Naive thymus-derived CD4-positive, alpha-beta T cell (primary cell): ENCODE measurements at regions not wholly inside any gene's neighbourhood (a gene's known extent, or its start where the extent isn't known, plus 50 kb on each side); places are given as distances from the start of the nearest gene placed in this dataset.

ENCODE experiments used
- ATAC-seq: fragments of 150-1000 bp; cut with Tn5 transposase; 2 replicates; pipeline ENCODE4 v1.10.0; 2021; ENCODE audit warnings: mild to moderate bottlenecking, moderate library complexity
- CTCF ChIA-PET: fragments of 350-600 bp; sonication (Branson Sonifier 250); formaldehyde crosslinking; loops from one replicate; lab custom pipeline; 2021; ENCODE audit warnings: antibody characterized with exemption; lab: Charles Lee
- POLR2A ChIA-PET: fragments of 350-600 bp; sonication (Branson Sonifier 250); formaldehyde crosslinking; loops from one replicate; lab custom pipeline; 2021; ENCODE audit warnings: antibody characterized with exemption, inconsistent platforms; lab: Charles Lee
- DNase-seq, 9 donors: peaks; one replicate each; pipeline versions ENCODE4 v3.0.0 to v3.0.0-alpha.2; 2020 to 2022; ENCODE audit warnings: mixed read lengths in 1 of 9
- H3K27ac ChIP-seq: one replicate; pipeline ENCODE4 v1.7.0; 2013; ENCODE audit warnings: mild to moderate bottlenecking, low read depth, low read length, moderate library complexity
- H3K27me3 ChIP-seq, 2 donors: one replicate each; pipeline ENCODE4 v1.7.0; 2013; ENCODE audit warnings: low read length in 2 of 2, mild to moderate bottlenecking in 2 of 2, moderate library complexity in 2 of 2; ENCODE audit not compliant: control insufficient read depth in 2 of 2, insufficient read depth in 2 of 2
- H3K36me3 ChIP-seq, 3 experiments: 1 replicate in 2 of 3; 2 replicates in 1 of 3; pipeline ENCODE4 v1.7.0; 2013; ENCODE audit warnings: low read length in 3 of 3, mild to moderate bottlenecking in 3 of 3, moderate library complexity in 1 of 3; ENCODE audit not compliant: insufficient read depth in 3 of 3, control insufficient read depth in 2 of 3
- H3K4me1 ChIP-seq, 2 donors: one replicate each; pipeline ENCODE4 v1.7.0; 2013; ENCODE audit warnings: low read length in 2 of 2, mild to moderate bottlenecking in 2 of 2, moderate library complexity in 1 of 2; ENCODE audit not compliant: control insufficient read depth in 2 of 2, insufficient read depth in 2 of 2
- H3K4me3 ChIP-seq: 2 replicates; pipeline ENCODE4 v1.7.0; 2013; ENCODE audit warnings: mild to moderate bottlenecking, low read length
- H3K9me3 ChIP-seq, 3 experiments: 1 replicate in 2 of 3; 2 replicates in 1 of 3; pipeline ENCODE4 v1.7.0; 2013; ENCODE audit warnings: low read length in 3 of 3; ENCODE audit not compliant: control insufficient read depth in 2 of 3
- H3K27ac Mint-ChIP-seq, 9 donors: one replicate each; pipeline ENCODE4 v1.8.0; 2020 to 2022; ENCODE audit warnings: mixed read lengths in 9 of 9, mild to moderate bottlenecking in 8 of 9, moderate library complexity in 5 of 9, inconsistent platforms in 2 of 9
- H3K27me3 Mint-ChIP-seq, 5 donors: one replicate each; pipeline ENCODE4 v1.8.0; 2021 to 2022; ENCODE audit warnings: mixed read lengths in 5 of 5, mild to moderate bottlenecking in 1 of 5
- H3K36me3 Mint-ChIP-seq, 5 donors: one replicate each; pipeline ENCODE4 v1.8.0; 2020 to 2022; ENCODE audit warnings: mixed read lengths in 5 of 5, mild to moderate bottlenecking in 3 of 5, inconsistent platforms in 1 of 5
- H3K4me1 Mint-ChIP-seq, 7 donors: one replicate each; pipeline ENCODE4 v1.8.0; 2020 to 2022; ENCODE audit warnings: mixed read lengths in 7 of 7, mild to moderate bottlenecking in 3 of 7, inconsistent platforms in 1 of 7
- H3K4me3 Mint-ChIP-seq, 10 donors: one replicate each; pipeline ENCODE4 v1.8.0; 2020 to 2022; ENCODE audit warnings: mild to moderate bottlenecking in 10 of 10, mixed read lengths in 10 of 10, moderate library complexity in 6 of 10, inconsistent platforms in 2 of 10
- H3K9me3 Mint-ChIP-seq, 11 donors: one replicate each; pipeline ENCODE4 v1.8.0; 2020 to 2022; ENCODE audit warnings: mixed read lengths in 11 of 11, mild to moderate bottlenecking in 4 of 11, inconsistent platforms in 1 of 11, moderate library complexity in 1 of 11
- intact Hi-C, 2 donors: fragments of 100-400 bp; cut with micrococcal nuclease; formaldehyde crosslinking; loops; one replicate each; pipeline ENCODE4 v1.15.1; 2023

DNA sequence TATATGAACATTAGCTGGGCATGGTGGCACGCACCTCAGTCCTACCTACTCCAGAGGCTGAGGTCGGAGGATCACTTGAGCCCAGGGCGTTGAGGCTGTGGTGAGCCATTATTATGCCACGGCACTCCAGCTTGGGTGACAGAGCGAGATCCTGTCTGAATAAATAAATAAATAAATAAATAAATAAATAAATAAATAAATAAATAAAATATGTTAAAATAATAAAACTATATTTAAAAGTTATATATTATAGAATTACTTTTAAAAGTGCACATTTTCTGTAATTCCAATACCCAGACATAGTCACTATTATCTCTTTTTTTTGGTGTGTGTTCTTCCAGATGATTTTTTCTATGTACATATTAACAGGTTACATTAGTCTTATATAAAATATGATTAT is 382.0 kb upstream of the ROBO2 start:
- H3K4me1 ChIP-seq, result no peaks in the 10 kb centered on the region
- no peak overlapping the region for H3K4me3 ChIP-seq
- H3K36me3 ChIP-seq, result no peaks in the 10 kb centered on the region
- no peaks in the 10 kb centered on the region for H3K4me1 Mint-ChIP-seq
- no peaks in the 10 kb centered on the region for H3K9me3 ChIP-seq
- intact Hi-C loops, result no loop called here
- POLR2A ChIA-PET, result no interaction called here
- ATAC-seq, result no peak
- H3K4me3 Mint-ChIP-seq, result no peak overlapping the region
- no peaks in the 10 kb centered on the region for H3K27me3 ChIP-seq
- DNase-seq, result no peak
- no peak overlapping the region for H3K27ac ChIP-seq
- H3K27ac Mint-ChIP-seq, result no peak overlapping the region
- H3K9me3 Mint-ChIP-seq, result peaks cover 0 to 17% (median 4%) of the 10 kb centered on the region in 11 donors
- CTCF ChIA-PET, result no interaction called here
- no peaks in the 10 kb centered on the region for H3K36me3 Mint-ChIP-seq
- H3K27me3 Mint-ChIP-seq, result no peaks in the 10 kb centered on the region

DNA sequence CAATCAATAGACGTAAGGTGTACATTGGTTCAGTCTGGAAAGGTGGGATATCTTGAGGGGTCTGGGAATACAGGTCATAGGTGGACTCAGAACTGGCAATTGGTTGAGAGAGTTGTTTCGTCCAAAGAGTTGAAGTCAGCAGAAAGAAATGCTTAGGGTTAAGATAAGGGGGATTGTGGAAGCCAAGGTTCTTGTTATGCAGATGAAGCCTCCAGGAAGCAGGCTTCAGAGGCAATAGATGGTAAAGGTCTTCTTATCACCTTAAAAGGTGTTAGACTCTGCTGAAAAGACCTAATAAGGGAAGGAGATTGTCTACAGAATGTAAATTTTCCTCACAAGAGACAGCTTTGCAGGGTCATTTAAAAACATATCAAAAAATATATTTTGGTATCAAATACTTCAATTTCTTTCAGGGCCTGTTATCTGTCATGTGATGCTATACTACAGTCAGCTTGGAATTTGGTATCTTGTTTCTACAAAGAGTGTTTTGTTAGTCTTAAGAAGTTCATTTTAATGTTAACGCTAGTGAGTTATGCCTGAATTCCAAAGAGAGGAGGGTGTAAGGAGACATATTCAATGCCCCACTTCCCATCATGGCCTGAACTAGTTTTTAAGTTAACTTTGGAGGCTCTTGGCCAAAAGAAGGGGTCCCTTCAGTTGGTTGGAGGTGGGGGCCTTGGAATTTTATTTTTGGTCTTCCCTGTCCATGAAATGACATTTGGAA is 378.2 kb upstream of the ROBO2 start:
- POLR2A ChIA-PET, result no interaction called here
- H3K36me3 Mint-ChIP-seq, result no peaks in the 10 kb centered on the region

DNA sequence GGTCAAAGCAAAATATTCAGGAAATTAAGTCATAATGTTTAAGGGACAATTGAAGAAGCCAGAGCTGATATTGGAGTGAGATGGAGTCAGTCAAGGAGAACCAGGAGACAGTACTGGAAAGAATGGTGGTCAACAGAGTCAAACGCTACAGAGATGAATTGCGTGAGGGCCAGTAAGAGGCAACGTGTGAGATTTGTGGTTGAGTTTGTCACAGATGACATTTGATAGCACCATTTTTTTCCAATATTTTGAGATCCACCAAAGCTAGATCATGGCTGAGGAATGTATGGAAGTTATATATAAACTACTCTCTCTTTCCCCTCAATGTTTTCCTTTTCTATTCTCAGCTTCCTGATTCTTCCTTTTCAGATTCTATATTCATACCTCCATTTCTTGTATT is 375.1 kb upstream of the ROBO2 start:
- no peak overlapping the region for H3K4me3 Mint-ChIP-seq
- H3K27me3 Mint-ChIP-seq, result no peaks in the 10 kb centered on the region
- H3K9me3 ChIP-seq, result no peaks in the 10 kb centered on the region
- H3K36me3 ChIP-seq, result no peaks in the 10 kb centered on the region
- no peak for ATAC-seq
- H3K27ac ChIP-seq, result no peak overlapping the region
- intact Hi-C loops, result no loop called here
- H3K4me3 ChIP-seq, result no peak overlapping the region
- ChIA-PET CTCF (no interaction called here), POLR2A (no interaction called here)
- peaks cover 0 to 16% (median 4%) of the 10 kb centered on the region in 11 donors for H3K9me3 Mint-ChIP-seq
- H3K4me1 ChIP-seq, result no peaks in the 10 kb centered on the region
- no peak for DNase-seq
- no peak overlapping the region for H3K27ac Mint-ChIP-seq
- no peaks in the 10 kb centered on the region for H3K27me3 ChIP-seq
- H3K4me1 Mint-ChIP-seq, result no peaks in the 10 kb centered on the region
- H3K36me3 Mint-ChIP-seq, result no peaks in the 10 kb centered on the region

More for the DNA sequence above, 378.2 kb upstream of the ROBO2 start:
- CTCF ChIA-PET, result interaction anchor here (0.5 kb wide), 1 partner anchor 94 kb away, joined by 3 read pairs; no protein-coding TSS in a partner anchor
- intact Hi-C loops, result no loop called here
- Mint-ChIP-seq H3K4me3 (no peak overlapping the region), H3K4me1 (no peaks in the 10 kb centered on the region), H3K9me3 (peaks cover 0 to 16% (median 4%) of the 10 kb centered on the region in 11 donors), H3K27ac (no peak overlapping the region), H3K27me3 (no peaks in the 10 kb centered on the region)
- ATAC-seq, result no peak
- no peak for DNase-seq
- H3K9me3 ChIP-seq, result no peaks in the 10 kb centered on the region
- H3K27ac ChIP-seq, result no peak overlapping the region
- no peaks in the 10 kb centered on the region for H3K4me1 ChIP-seq
- no peak overlapping the region for H3K4me3 ChIP-seq
- no peaks in the 10 kb centered on the region for H3K36me3 ChIP-seq
- H3K27me3 ChIP-seq, result no peaks in the 10 kb centered on the region

DNA sequence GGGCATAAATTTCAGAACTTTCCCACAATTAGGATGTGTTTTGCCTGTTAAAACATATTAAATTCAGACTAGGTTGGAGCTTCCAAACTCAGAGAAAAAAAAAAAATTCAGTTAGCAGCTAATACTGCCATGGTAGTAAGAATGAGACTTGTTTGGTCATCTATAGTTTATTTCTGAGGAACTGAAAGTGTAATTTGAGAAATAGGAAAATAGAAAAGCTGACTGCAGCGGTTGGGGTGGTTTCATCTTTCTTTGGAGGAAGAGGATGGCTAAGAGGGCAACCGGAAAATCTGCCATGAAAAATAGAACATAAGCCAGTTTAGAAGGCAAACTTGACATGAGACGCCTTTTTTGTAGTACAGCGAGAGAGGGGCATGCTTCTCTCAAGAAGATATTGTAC is 371.2 kb upstream of the ROBO2 start:
- ChIA-PET POLR2A (no interaction called here), CTCF (no interaction called here)
- Mint-ChIP-seq H3K27ac (no peak overlapping the region), H3K27me3 (no peaks in the 10 kb centered on the region), H3K4me1 (no peaks in the 10 kb centered on the region), H3K36me3 (no peaks in the 10 kb centered on the region), H3K4me3 (no peak overlapping the region), H3K9me3 (peaks cover 0 to 14% (median 0%) of the 10 kb centered on the region in 11 donors)
- Histone ChIP-seq H3K4me3 (no peak overlapping the region), H3K4me1 (no peaks in the 10 kb centered on the region), H3K9me3 (no peaks in the 10 kb centered on the region), H3K36me3 (no peaks in the 10 kb centered on the region), H3K27me3 (no peaks in the 10 kb centered on the region), H3K27ac (no peak overlapping the region)
- no peak for DNase-seq
- intact Hi-C loops, result no loop called here
- no peak for ATAC-seq

DNA sequence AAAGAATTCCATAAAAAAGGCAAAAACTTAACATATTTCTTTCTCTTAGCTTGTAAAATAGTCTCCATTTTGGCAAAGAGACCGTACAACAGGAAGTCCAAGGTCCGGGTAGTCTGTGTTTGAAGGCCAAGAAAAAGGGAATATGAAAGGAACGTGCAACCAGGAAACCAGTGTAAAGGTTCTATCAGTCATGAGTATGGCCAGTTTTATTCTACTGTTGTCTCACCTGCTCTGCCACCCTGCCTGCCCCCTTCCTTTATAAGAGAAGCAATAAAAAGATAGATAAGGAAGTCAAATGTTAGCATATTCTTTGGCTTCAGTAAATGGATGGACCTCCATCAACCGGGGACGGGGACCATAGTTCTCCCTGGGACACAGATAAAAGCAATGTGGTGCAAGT is 370.6 kb upstream of the ROBO2 start:
- Histone ChIP-seq H3K4me1 (no peaks in the 10 kb centered on the region), H3K27ac (no peak overlapping the region), H3K9me3 (no peaks in the 10 kb centered on the region), H3K27me3 (no peaks in the 10 kb centered on the region), H3K36me3 (no peaks in the 10 kb centered on the region), H3K4me3 (no peak overlapping the region)
- ChIA-PET CTCF (no interaction called here), POLR2A (no interaction called here)
- Mint-ChIP-seq H3K27me3 (no peaks in the 10 kb centered on the region), H3K4me3 (no peak overlapping the region), H3K9me3 (peaks cover 0 to 14% (median 0%) of the 10 kb centered on the region in 11 donors), H3K27ac (no peak overlapping the region), H3K36me3 (no peaks in the 10 kb centered on the region), H3K4me1 (no peaks in the 10 kb centered on the region)
- intact Hi-C loops, result no loop called here
- DNase-seq (no peak), ATAC-seq (no peak)

DNA sequence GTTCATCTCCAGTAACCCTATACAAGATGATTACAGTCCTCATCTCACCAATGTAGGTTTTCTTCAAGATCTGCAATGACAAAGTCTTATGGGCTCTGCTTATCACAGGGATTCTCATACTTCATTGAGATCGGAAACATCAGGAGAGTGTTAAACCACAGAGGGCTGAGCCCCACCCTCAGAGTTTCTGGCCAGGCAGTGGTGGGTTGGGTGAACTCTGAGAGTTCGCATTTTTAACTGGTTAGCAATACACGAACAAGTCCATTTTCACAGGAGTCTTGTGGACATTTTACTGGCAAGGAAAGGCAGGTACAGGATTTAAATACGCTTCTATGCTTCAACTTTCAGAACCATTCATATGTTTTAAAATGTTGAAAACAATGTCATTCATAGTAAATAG is 366.7 kb upstream of the ROBO2 start:
- Histone ChIP-seq H3K27ac (no peak overlapping the region), H3K4me3 (no peak overlapping the region), H3K27me3 (no peaks in the 10 kb centered on the region), H3K9me3 (no peaks in the 10 kb centered on the region), H3K4me1 (no peaks in the 10 kb centered on the region), H3K36me3 (no peaks in the 10 kb centered on the region)
- ChIA-PET CTCF (no interaction called here), POLR2A (no interaction called here)
- no peaks in the 10 kb centered on the region for H3K4me1 Mint-ChIP-seq
- H3K27ac Mint-ChIP-seq, result no peak overlapping the region
- no peaks in the 10 kb centered on the region for H3K36me3 Mint-ChIP-seq
- no peak overlapping the region for H3K4me3 Mint-ChIP-seq
- no peaks in the 10 kb centered on the region for H3K27me3 Mint-ChIP-seq
- ATAC-seq (no peak), DNase-seq (no peak)
- intact Hi-C loops, result no loop called here
- H3K9me3 Mint-ChIP-seq, result peaks cover 0 to 9% (median 4%) of the 10 kb centered on the region in 11 donors

DNA sequence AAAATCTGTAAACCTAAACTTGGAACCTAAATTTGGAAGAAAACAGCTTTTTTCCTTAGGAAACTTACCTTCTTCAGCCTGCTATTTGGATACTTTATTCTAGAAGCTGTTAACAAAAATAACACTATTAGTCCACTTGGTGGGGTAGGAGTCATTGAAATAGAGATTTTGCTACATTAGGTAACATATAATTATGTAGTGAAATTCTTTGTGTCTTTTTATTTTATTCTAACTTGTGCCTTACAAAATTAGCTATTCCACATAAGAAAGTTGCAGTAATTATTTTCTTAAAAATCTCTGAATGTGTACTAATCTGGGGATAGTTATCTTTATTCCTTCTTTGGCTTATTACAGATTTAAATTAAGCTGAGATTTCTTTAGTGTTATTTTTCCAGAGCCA is 360.4 kb upstream of the ROBO2 start:
- Mint-ChIP-seq H3K36me3 (no peaks in the 10 kb centered on the region), H3K27me3 (no peaks in the 10 kb centered on the region), H3K4me3 (no peak overlapping the region), H3K27ac (no peak overlapping the region), H3K4me1 (no peaks in the 10 kb centered on the region), H3K9me3 (peaks cover 0 to 12% (median 4%) of the 10 kb centered on the region in 11 donors)
- no peaks in the 10 kb centered on the region for H3K4me1 ChIP-seq
- ATAC-seq, result no peak
- H3K9me3 ChIP-seq, result no peaks in the 10 kb centered on the region
- intact Hi-C loops, result no loop called here
- no peak for DNase-seq
- H3K4me3 ChIP-seq, result no peak overlapping the region
- no peaks in the 10 kb centered on the region for H3K27me3 ChIP-seq
- no peak overlapping the region for H3K27ac ChIP-seq
- CTCF ChIA-PET, result no interaction called here
- POLR2A ChIA-PET, result no interaction called here
- H3K36me3 ChIP-seq, result no peaks in the 10 kb centered on the region
